ENCODE measurements at regions not wholly inside any gene's neighbourhood (a gene's known extent, or its start where the extent isn't known, plus 50 kb on each side); places are given as distances from the start of the nearest gene placed in this dataset.
A peak's percentile ranks its signal among the peaks of the same experiment; 100 is the strongest.
"Not testable (repeated sequence)": the region's sequence is repeated elsewhere in the genome, so short reads cannot be mapped to it uniquely, and the experiment has no call there.

- DNase-seq (ENCODE audit: low read depth), result no peak
Measured at GRCh38 chr6:152811785-152812184, 61.2 kb downstream of the VIP start.

GRCh38 chr6:152815230-152815872 lies 64.8 kb downstream of the VIP start:
- no peak for DNase-seq (ENCODE audit: low read depth)

- DNase-seq (ENCODE audit: low read depth), result no peak
Measured at GRCh38 chr6:152816055-152816454, 65.5 kb downstream of the VIP start.

GRCh38 chr6:152821525-152821924 lies 70.9 kb downstream of the VIP start:
- no peak for DNase-seq (ENCODE audit: low read depth)

- DNase-seq (ENCODE audit: low read depth), result no peak
Measured at GRCh38 chr6:152824666-152825065, 74.1 kb downstream of the VIP start.

- no peak for DNase-seq (ENCODE audit: low read depth)
Measured at GRCh38 chr6:152828431-152828830, 77.8 kb downstream of the VIP start.

- not testable (repeated sequence) for DNase-seq (ENCODE audit: low read depth)
Measured at GRCh38 chr6:152834366-152834765, 83.8 kb downstream of the VIP start.

- no peak for DNase-seq (ENCODE audit: low read depth)
Measured at GRCh38 chr6:152836523-152836922, 85.9 kb downstream of the VIP start.

- DNase-seq (ENCODE audit: low read depth), result no peak
Measured at GRCh38 chr6:152845421-152845820, 94.8 kb downstream of the VIP start.

GRCh38 chr6:152846825-152847224 lies 96.2 kb downstream of the VIP start:
- no peak for DNase-seq (ENCODE audit: low read depth)

- DNase-seq (ENCODE audit: low read depth), result no peak
Measured at GRCh38 chr6:152848919-152849318, 98.3 kb downstream of the VIP start.

- no peak for DNase-seq (ENCODE audit: low read depth)
Measured at GRCh38 chr6:152854086-152854795, 103.6 kb downstream of the VIP start.

GRCh38 chr6:152858141-152858540 lies 107.5 kb downstream of the VIP start:
- no peak for DNase-seq (ENCODE audit: low read depth)

- DNase-seq (ENCODE audit: low read depth), result no peak
Measured at GRCh38 chr6:152859225-152859624, 108.6 kb downstream of the VIP start.

GRCh38 chr6:152863618-152864326 lies 113.2 kb downstream of the VIP start:
- DNase-seq (ENCODE audit: low read depth), result peak; percentile 58

- DNase-seq (ENCODE audit: low read depth), result no peak
Measured at GRCh38 chr6:152874267-152874666, 108.6 kb downstream of the FBXO5 start.

- no peak for DNase-seq (ENCODE audit: low read depth)
Measured at GRCh38 chr6:152874846-152875568, 107.8 kb downstream of the FBXO5 start.

- DNase-seq (ENCODE audit: low read depth), result no peak
Measured at GRCh38 chr6:152879681-152880080, 103.2 kb downstream of the FBXO5 start.

GRCh38 chr6:152893187-152893586 lies 89.7 kb downstream of the FBXO5 start:
- DNase-seq (ENCODE audit: low read depth), result no peak

GRCh38 chr6:152896923-152897322 lies 85.9 kb downstream of the FBXO5 start:
- no peak for DNase-seq (ENCODE audit: low read depth)

GRCh38 chr6:152897807-152898399 lies 84.9 kb downstream of the FBXO5 start:
- DNase-seq (ENCODE audit: low read depth), result no peak

GRCh38 chr6:152904678-152905077 lies 78.2 kb downstream of the FBXO5 start:
- no peak for DNase-seq (ENCODE audit: low read depth)
